Aorta (tissue), 5 donors: ENCODE measurements at regions not wholly inside any gene's neighbourhood (a gene's known extent, or its start where the extent isn't known, plus 50 kb on each side); places are given as distances from the start of the nearest gene placed in this dataset.

Experiments
- ATAC-seq: fragments of 200-7000 bp; cut with Tn5 transposase; one replicate; pipeline ENCODE4 v1.9.1; 2022; ENCODE audit warnings: moderate library complexity; ENCODE audit not compliant: low FRiP score
- DNase-seq, 2 donors: peaks; one replicate each; pipeline ENCODE4 v3.0.0-alpha.2; 2020
- H3K27ac ChIP-seq, 2 donors: one replicate each; pipeline ENCODE4 v1.5.1; 2013; ENCODE audit warnings: low read length in 2 of 2, mild to moderate bottlenecking in 2 of 2, moderate library complexity in 2 of 2, control low read depth in 1 of 2, inconsistent platforms in 1 of 2, low read depth in 1 of 2
- H3K27me3 ChIP-seq, 2 donors: one replicate each; pipeline ENCODE4 v1.6.1; 2013; ENCODE audit warnings: control low read depth in 1 of 2, low read length in 1 of 2, mild to moderate bottlenecking in 1 of 2, moderate library complexity in 1 of 2; ENCODE audit not compliant: insufficient read depth in 2 of 2, control insufficient read depth in 1 of 2
- H3K36me3 ChIP-seq, 2 donors: one replicate each; pipeline ENCODE4 v1.6.1; 2013; ENCODE audit warnings: control low read depth in 1 of 2, low read length in 1 of 2, mild to moderate bottlenecking in 1 of 2; ENCODE audit not compliant: insufficient read depth in 2 of 2, control insufficient read depth in 1 of 2
- H3K4me1 ChIP-seq, 2 donors: one replicate each; pipeline ENCODE4 v1.6.1; 2013; ENCODE audit warnings: low read length in 2 of 2, control low read depth in 1 of 2, mild to moderate bottlenecking in 1 of 2, moderate library complexity in 1 of 2; ENCODE audit not compliant: insufficient read depth in 2 of 2, control insufficient read depth in 1 of 2
- H3K4me3 ChIP-seq, 2 donors: one replicate each; pipeline ENCODE4 v1.5.1; 2013; ENCODE audit warnings: low read length in 2 of 2, control low read depth in 1 of 2, mild to moderate bottlenecking in 1 of 2
- H3K9me3 ChIP-seq: one replicate; pipeline ENCODE4 v1.6.1; 2013; ENCODE audit warnings: mild to moderate bottlenecking, low read length; ENCODE audit not compliant: control insufficient read depth
- WGBS, 2 donors: extraction: QIAGEN DNeasy Blood & Tissue Kit; methylation state at CpG; one replicate each; pipeline ENCODE4 v1.1.7; 2013; 5-methylcytosine and 5-hydroxymethylcytosine counted together
- intact Hi-C, 2 donors: fragments of 100-400 bp; cut with DNase I; formaldehyde crosslinking; loops; one replicate each; pipeline versions ENCODE4 v1.14.2 to v1.15.0; 2022
- donor health status: healthy with polysubstance abuse.
- donor health status: Bipolar disorder and iron deficiency.
- donor health status: DM: no; HTN: no; CAD: no.
- donor health status: DM: no; HTN: no; CAD: no.
- donor health status: DM: yes; HTN: yes; CAD: no.

- no peaks in the 10 kb centered on the region for H3K27me3 ChIP-seq
- H3K36me3 ChIP-seq, result no peaks in the 10 kb centered on the region
- H3K4me1 ChIP-seq, result peaks cover 0 to 3% of the 10 kb centered on the region in 2 donors
- no peak overlapping the region for H3K27ac ChIP-seq
- no peaks in the 10 kb centered on the region for H3K9me3 ChIP-seq
- ATAC-seq (no peak), DNase-seq (no peak)
- intact Hi-C loops, result no loop called here
- no peak overlapping the region for H3K4me3 ChIP-seq
- 89% methylated on average over 2 of the region's 2 CpGs for WGBS, 2 donors
Measured at GRCh38 chr2:12506846-12507245, 209.9 kb upstream of the TRIB2 start.

GRCh38 chr2:12507295-12507694 lies 209.4 kb upstream of the TRIB2 start:
- intact Hi-C loops, result no loop called here
- DNase-seq (no peak), ATAC-seq (peak; percentile 36)
- H3K36me3 ChIP-seq, result no peaks in the 10 kb centered on the region
- no peaks in the 10 kb centered on the region for H3K9me3 ChIP-seq
- H3K4me1 ChIP-seq, result peaks cover 0 to 3% of the 10 kb centered on the region in 2 donors
- WGBS, 2 donors, result 92 to 93% methylated on average over 7 of the region's 7 CpGs
- H3K27me3 ChIP-seq, result no peaks in the 10 kb centered on the region
- H3K27ac ChIP-seq, result no peak overlapping the region
- H3K4me3 ChIP-seq, result no peak overlapping the region

DNA sequence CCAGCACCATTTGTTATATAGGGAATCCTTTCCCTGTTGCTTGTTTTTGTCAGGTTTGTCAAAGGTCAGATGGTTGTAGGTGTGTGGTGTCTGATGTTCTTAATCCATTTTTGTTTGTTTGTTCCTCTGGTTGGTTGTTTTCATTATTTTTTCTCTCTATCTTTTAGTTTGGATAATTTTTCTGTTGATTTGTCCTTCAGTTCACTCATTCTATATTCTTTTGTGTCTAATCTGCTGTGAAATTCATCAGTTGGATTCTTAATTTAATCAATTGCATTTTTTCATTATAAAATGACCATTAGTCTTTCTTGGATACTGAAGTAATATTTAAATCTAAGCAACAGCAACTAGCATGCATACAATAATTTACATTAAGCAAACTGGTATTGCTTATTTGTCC lies 206.7 kb upstream of the TRIB2 start:
- H3K27ac ChIP-seq, result no peak overlapping the region
- no peaks in the 10 kb centered on the region for H3K4me1 ChIP-seq
- ATAC-seq (no peak), DNase-seq (no peak)
- no peaks in the 10 kb centered on the region for H3K27me3 ChIP-seq
- intact Hi-C loops, result no loop called here
- H3K9me3 ChIP-seq, result no peaks in the 10 kb centered on the region
- H3K36me3 ChIP-seq, result no peaks in the 10 kb centered on the region
- H3K4me3 ChIP-seq, result no peak overlapping the region

DNA sequence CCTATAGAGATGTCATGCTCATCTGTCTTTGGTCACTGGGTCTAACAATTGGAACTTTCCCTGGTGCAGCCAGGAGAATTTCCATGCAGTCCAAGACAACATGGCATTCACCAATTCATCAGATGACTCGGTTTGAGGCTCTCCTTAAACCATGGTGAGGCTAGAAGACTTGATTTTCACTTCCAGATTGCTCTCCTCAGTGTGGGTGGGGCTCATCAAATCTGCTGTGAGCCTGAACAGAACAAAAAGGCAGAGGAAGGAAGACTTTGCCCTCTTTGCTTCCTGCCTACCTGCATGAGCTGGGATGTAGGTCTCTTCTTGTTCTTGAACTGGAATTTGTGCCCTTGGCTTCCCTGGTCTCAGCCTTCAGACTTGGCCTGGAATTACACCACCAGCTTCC lies 203.4 kb upstream of the TRIB2 start:
- Histone ChIP-seq H3K9me3 (no peaks in the 10 kb centered on the region), H3K36me3 (no peaks in the 10 kb centered on the region), H3K27me3 (no peaks in the 10 kb centered on the region), H3K27ac (no peak overlapping the region), H3K4me3 (no peak overlapping the region), H3K4me1 (no peaks in the 10 kb centered on the region)
- no peak for DNase-seq
- WGBS, 2 donors, result 79 to 91% methylated on average over 1 of the region's 1 CpG
- no peak for ATAC-seq
- intact Hi-C loops, result no loop called here

DNA sequence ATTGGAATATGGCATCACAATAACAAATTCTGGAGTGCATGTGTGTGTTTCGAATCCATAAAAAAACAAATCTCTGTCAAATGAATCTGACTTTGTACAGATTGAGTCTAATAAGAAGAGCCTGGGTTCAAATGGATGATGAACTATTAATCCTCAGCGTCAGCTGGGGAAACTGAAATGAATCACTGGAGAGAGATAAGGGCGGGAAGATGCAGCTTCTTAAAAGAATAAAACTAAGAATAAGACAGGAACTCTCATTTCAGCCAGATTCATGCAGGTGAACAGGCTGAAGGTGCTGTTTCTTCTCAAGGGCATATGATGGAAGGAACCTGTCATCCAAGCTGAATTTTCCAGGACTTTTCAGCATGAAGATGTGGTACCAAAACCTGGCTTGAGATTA lies 202.6 kb upstream of the TRIB2 start:
- WGBS, 2 donors, result 92 to 94% methylated on average over 3 of the region's 3 CpGs
- no peaks in the 10 kb centered on the region for H3K27me3 ChIP-seq
- H3K4me1 ChIP-seq, result no peaks in the 10 kb centered on the region
- H3K9me3 ChIP-seq, result no peaks in the 10 kb centered on the region
- DNase-seq (no peak), ATAC-seq (no peak)
- no peaks in the 10 kb centered on the region for H3K36me3 ChIP-seq
- H3K4me3 ChIP-seq, result no peak overlapping the region
- H3K27ac ChIP-seq, result no peak overlapping the region
- intact Hi-C loops, result no loop called here

GRCh38 chr2:12514631-12515437 lies 201.9 kb upstream of the TRIB2 start:
- H3K9me3 ChIP-seq, result no peaks in the 10 kb centered on the region
- intact Hi-C loops, result no loop called here
- H3K27ac ChIP-seq, result no peak overlapping the region
- ATAC-seq (no peak), DNase-seq (no peak)
- 89 to 96% methylated on average over 9 of the region's 9 CpGs for WGBS, 2 donors
- no peaks in the 10 kb centered on the region for H3K27me3 ChIP-seq
- no peak overlapping the region for H3K4me3 ChIP-seq
- H3K4me1 ChIP-seq, result no peaks in the 10 kb centered on the region
- no peaks in the 10 kb centered on the region for H3K36me3 ChIP-seq

DNA sequence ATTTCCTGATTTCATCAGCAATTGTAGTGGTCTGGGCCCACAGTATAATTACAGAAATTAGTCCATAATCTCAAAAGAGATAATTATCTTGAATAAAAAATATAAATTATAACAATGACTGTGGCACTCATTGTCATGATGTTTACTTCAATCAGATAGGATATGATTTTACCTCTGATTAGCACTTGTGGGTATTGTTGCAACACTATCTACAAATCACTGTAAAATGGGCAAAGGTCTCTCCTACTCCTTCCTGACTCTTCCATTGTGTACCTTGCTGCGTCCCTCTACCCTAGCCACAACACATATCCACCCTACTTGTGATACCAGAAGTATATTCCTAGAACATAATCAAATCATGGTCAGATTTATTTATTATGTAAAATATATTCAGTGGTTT lies 200.9 kb upstream of the TRIB2 start:
- H3K27ac ChIP-seq, result no peak overlapping the region
- no peak for ATAC-seq
- H3K9me3 ChIP-seq, result no peaks in the 10 kb centered on the region
- no peak overlapping the region for H3K4me3 ChIP-seq
- H3K36me3 ChIP-seq, result no peaks in the 10 kb centered on the region
- WGBS, 2 donors, result 0 to 100% methylated on average over 1 of the region's 1 CpG
- H3K4me1 ChIP-seq, result no peaks in the 10 kb centered on the region
- DNase-seq, result no peak
- intact Hi-C loops, result no loop called here
- no peaks in the 10 kb centered on the region for H3K27me3 ChIP-seq

- Histone ChIP-seq H3K27me3 (no peaks in the 10 kb centered on the region), H3K9me3 (no peaks in the 10 kb centered on the region), H3K36me3 (no peaks in the 10 kb centered on the region), H3K4me1 (peaks cover 6 to 7% of the 10 kb centered on the region in 2 donors), H3K27ac (no peak overlapping the region), H3K4me3 (no peak overlapping the region)
- whole genome bisulfite sequencing, 2 donors, result 21 to 38% methylated on average over 1 of the region's 1 CpG
- DNase-seq (no peak), ATAC-seq (no peak)
- intact Hi-C loops, result loop anchor here (5.0 to 10.0 kb wide), 2 partner anchors 51 to 209 kb away; no protein-coding TSS in a partner anchor
Measured at GRCh38 chr2:12533337-12534005, 183.3 kb upstream of the TRIB2 start.
